HepG2 (cell line): ENCODE measurements at regions not wholly inside any gene's neighbourhood (a gene's known extent, or its start where the extent isn't known, plus 50 kb on each side); places are given as distances from the start of the nearest gene placed in this dataset.

Experiments used
- ATAC-seq: fragments of 200-7000 bp; cut with Tn5 transposase; 3 replicates; pipeline ENCODE4 v1.9.1; 2020; ENCODE audit warnings: mild to moderate bottlenecking, moderate library complexity
- BruUV-seq: library from RNA; stranded (reverse); fragments of 400-500 nt; replicated peaks from 2 replicates; lab custom pipeline; 2021; lab: Mats Ljungman, UMichigan
- CTCF ChIA-PET: fragments of 300-600 bp; formaldehyde crosslinking; extraction: SDS; loops from one replicate; lab custom pipeline; 2021; ENCODE audit warnings: low total read pairs, inconsistent platforms, low intra/inter-chr PET ratio; lab: Yijun Ruan, JAX
- POLR2A ChIA-PET: fragments of 350-600 bp; sonication (Branson Sonifier 250); formaldehyde crosslinking; loops from one replicate; lab custom pipeline; 2020; ENCODE audit warnings: antibody characterized with exemption, inconsistent platforms; lab: Yijun Ruan, JAX
- DNase-seq: peaks from one replicate; pipeline ENCODE4 v3.0.0-alpha.2; 2015; ENCODE audit warnings: low spot score
- FAIRE-seq: peaks from 3 replicates; lab custom pipeline; 2011; peaks lifted over from hg19 to GRCh38; lab: Jason Lieb, UNC
- H2AFZ ChIP-seq: one replicate; pipeline ENCODE4 v1.6.1; 2011; ENCODE audit warnings: low read length, inconsistent platforms
- H3K27ac ChIP-seq: fragments of 300-600 bp; 3 replicates; pipeline ENCODE4 v1.8.0; 2011; ENCODE audit warnings: mixed run types, mild to moderate bottlenecking, mixed read lengths, low read length, inconsistent platforms; ENCODE audit not compliant: insufficient read depth; ENCODE audit errors: extremely low read length
- H3K27me3 ChIP-seq, 2 experiments: fragments of 200-600 bp in 1 of 2; 2 replicates in 1 of 2; 3 replicates in 1 of 2; pipeline versions ENCODE4 v1.6.0 to v1.8.0; 2011; ENCODE audit warnings: low read length in 2 of 2, mild to moderate bottlenecking in 2 of 2, moderate library complexity in 2 of 2, inconsistent platforms in 1 of 2; ENCODE audit not compliant: insufficient read depth in 2 of 2, control insufficient read depth in 1 of 2
- H3K36me3 ChIP-seq, 2 experiments: fragments of 200-600 bp in 1 of 2; replicated peaks in 1 of 2; 2 replicates in 1 of 2; 3 replicates in 1 of 2; pipeline versions ENCODE4 v1.5.1 to v1.8.0; 2011; ENCODE audit warnings: low read length in 2 of 2, inconsistent platforms in 1 of 2; ENCODE audit not compliant: insufficient read depth in 2 of 2, control insufficient read depth in 1 of 2
- H3K4me1 ChIP-seq: 2 replicates; pipeline ENCODE4 v1.5.1; 2012; ENCODE audit warnings: low read length, inconsistent platforms; ENCODE audit not compliant: insufficient read depth
- H3K4me2 ChIP-seq: 2 replicates; pipeline ENCODE4 v1.6.0; 2011; ENCODE audit warnings: low read depth, low read length, inconsistent platforms
- H3K4me3 ChIP-seq, 3 experiments: fragments of 200-600 bp in 1 of 3; sonication (generic), shearing (Covaris generic) in 1 of 3; replicated peaks in 1 of 3; 2 replicates each; pipeline ENCODE4 v1.5.1; 2011 to 2016; ENCODE audit warnings: low read length in 3 of 3, inconsistent platforms in 2 of 3, low read depth in 2 of 3, mild to moderate bottlenecking in 2 of 3, control low read depth in 1 of 3, mixed read lengths in 1 of 3; ENCODE audit not compliant: insufficient read depth in 1 of 3
- H3K79me2 ChIP-seq: one replicate; pipeline ENCODE4 v1.6.1; 2011; ENCODE audit warnings: low read length, inconsistent platforms; ENCODE audit not compliant: insufficient read depth
- H3K9ac ChIP-seq: 2 replicates; pipeline ENCODE4 v1.6.0; 2011; ENCODE audit warnings: mild to moderate bottlenecking, low read depth, low read length, inconsistent platforms; ENCODE audit not compliant: insufficient read depth
- H3K9me3 ChIP-seq: 2 replicates; pipeline ENCODE4 v1.5.1; 2012; ENCODE audit warnings: mild to moderate bottlenecking, low read length
- H4K20me1 ChIP-seq: 2 replicates; pipeline ENCODE4 v1.6.0; 2011; ENCODE audit warnings: inconsistent platforms, mild to moderate bottlenecking, low read length, moderate library complexity; ENCODE audit not compliant: insufficient read depth
- BORCS8-MEF2B ChIP-seq: sonication (generic); formaldehyde crosslinking; IDR thresholded peaks from 2 replicates; pipeline ENCODE4 v1.8.0; 2022; ENCODE audit warnings: mild to moderate bottlenecking, missing genetic modification reagents
- FOXA3 ChIP-seq: IDR thresholded peaks from 2 replicates; pipeline ENCODE4 v1.6.1; 2016; ENCODE audit warnings: missing genetic modification reagents, missing compliant biosample characterization
- KLF11 ChIP-seq: IDR thresholded peaks from 2 replicates; pipeline ENCODE4 v1.6.1; 2016; ENCODE audit warnings: missing compliant biosample characterization
- KMT2A ChIP-seq: sonication (generic); formaldehyde crosslinking; IDR thresholded peaks from 2 replicates; pipeline ENCODE4 v1.4.0; 2020; ENCODE audit warnings: missing genetic modification reagents
- MIXL1 ChIP-seq: IDR thresholded peaks from 2 replicates; pipeline ENCODE4 v1.6.1; 2016
- NFE2 ChIP-seq: sonication (generic); formaldehyde crosslinking; IDR thresholded peaks from 2 replicates; pipeline ENCODE4 v1.4.0; 2020; ENCODE audit warnings: missing genetic modification reagents
- NR2F6 ChIP-seq, 2 experiments: IDR thresholded peaks; 2 replicates each; pipeline ENCODE4 v1.6.1; 2016; ENCODE audit warnings: antibody characterized with exemption in 1 of 2, mild to moderate bottlenecking in 1 of 2
- SMC3 ChIP-seq: IDR thresholded peaks from 2 replicates; pipeline ENCODE4 v1.6.1; 2011; ENCODE audit warnings: low read length, improper control_type of control experiment
- TCF7L2 ChIP-seq: IDR thresholded peaks from 2 replicates; pipeline ENCODE4 v1.6.1; 2011; ENCODE audit warnings: mild to moderate bottlenecking, low read depth, low read length, moderate library complexity
- TOE1 ChIP-seq: sonication (generic); formaldehyde crosslinking; IDR thresholded peaks from 2 replicates; pipeline ENCODE4 v1.4.0; 2020; ENCODE audit warnings: mild to moderate bottlenecking, missing genetic modification reagents
- ZFP36 ChIP-seq: fragments of 150-350 bp; IDR thresholded peaks from 2 replicates; pipeline ENCODE4 v1.6.1; 2018; ENCODE audit warnings: borderline replicate concordance, low read length, low read depth; ENCODE audit not compliant: partially characterized antibody
- ZNF225 ChIP-seq: sonication (generic); formaldehyde crosslinking; IDR thresholded peaks from 2 replicates; pipeline ENCODE4 v1.4.0; 2020; ENCODE audit warnings: mild to moderate bottlenecking, missing genetic modification reagents
- ZNF335 ChIP-seq: sonication (generic); formaldehyde crosslinking; IDR thresholded peaks from 2 replicates; pipeline ENCODE4 v1.4.0; 2020; ENCODE audit warnings: missing genetic modification reagents
- ZNF350 ChIP-seq: sonication (generic); formaldehyde crosslinking; IDR thresholded peaks from 2 replicates; pipeline ENCODE4 v1.4.0; 2020; ENCODE audit warnings: mild to moderate bottlenecking, low read depth, missing genetic modification reagents, borderline replicate concordance
- ZNF552 ChIP-seq: sonication (generic); formaldehyde crosslinking; IDR thresholded peaks from 2 replicates; pipeline ENCODE4 v1.9.0; 2022; ENCODE audit warnings: missing genetic modification reagents, mild to moderate bottlenecking, borderline replicate concordance
- ZNF775 ChIP-seq: sonication (generic); formaldehyde crosslinking; IDR thresholded peaks from 2 replicates; pipeline ENCODE4 v1.4.0; 2020; ENCODE audit warnings: missing genetic modification reagents, mild to moderate bottlenecking, moderate library complexity, borderline replicate concordance
- ZNF879 ChIP-seq: sonication (generic); formaldehyde crosslinking; IDR thresholded peaks from 2 replicates; pipeline ENCODE4 v1.8.1; 2023; ENCODE audit warnings: missing genetic modification reagents
- WGBS: methylation state at CpG from one replicate; pipeline ENCODE4 v1.1.6; 2017; ENCODE audit warnings: low lambda C conversion rate; 5-methylcytosine and 5-hydroxymethylcytosine counted together
- in situ Hi-C: cut with HindIII; loops from 2 replicates; pipeline ENCODE4 v1.10.0; 2017; ENCODE audit warnings: low pct_unique_long_range_greater_than_20kb; ENCODE audit not compliant: extremely low pct_ligation_motif_present
- intact Hi-C: fragments of 100-400 bp; cut with micrococcal nuclease; formaldehyde crosslinking; loops from one replicate; pipeline ENCODE4 v1.10.0; 2022; ENCODE audit not compliant: unreplicated experiment
- TF ChIP-seq, protein P1 (sequence below): sonication (generic); formaldehyde crosslinking; IDR thresholded peaks from 2 replicates; pipeline ENCODE4 v1.5.1; 2020; ENCODE audit warnings: mild to moderate bottlenecking, missing genetic modification reagents, borderline replicate concordance
- TF ChIP-seq, protein P2 (sequence below): sonication (generic); formaldehyde crosslinking; IDR thresholded peaks from 2 replicates; pipeline ENCODE4 v1.4.0; 2020; ENCODE audit warnings: missing genetic modification reagents, borderline replicate concordance
- TF ChIP-seq, protein P3 (sequence below): sonication (generic); formaldehyde crosslinking; IDR thresholded peaks from 2 replicates; pipeline ENCODE4 v1.4.0; 2020; ENCODE audit warnings: missing genetic modification reagents

DNA sequence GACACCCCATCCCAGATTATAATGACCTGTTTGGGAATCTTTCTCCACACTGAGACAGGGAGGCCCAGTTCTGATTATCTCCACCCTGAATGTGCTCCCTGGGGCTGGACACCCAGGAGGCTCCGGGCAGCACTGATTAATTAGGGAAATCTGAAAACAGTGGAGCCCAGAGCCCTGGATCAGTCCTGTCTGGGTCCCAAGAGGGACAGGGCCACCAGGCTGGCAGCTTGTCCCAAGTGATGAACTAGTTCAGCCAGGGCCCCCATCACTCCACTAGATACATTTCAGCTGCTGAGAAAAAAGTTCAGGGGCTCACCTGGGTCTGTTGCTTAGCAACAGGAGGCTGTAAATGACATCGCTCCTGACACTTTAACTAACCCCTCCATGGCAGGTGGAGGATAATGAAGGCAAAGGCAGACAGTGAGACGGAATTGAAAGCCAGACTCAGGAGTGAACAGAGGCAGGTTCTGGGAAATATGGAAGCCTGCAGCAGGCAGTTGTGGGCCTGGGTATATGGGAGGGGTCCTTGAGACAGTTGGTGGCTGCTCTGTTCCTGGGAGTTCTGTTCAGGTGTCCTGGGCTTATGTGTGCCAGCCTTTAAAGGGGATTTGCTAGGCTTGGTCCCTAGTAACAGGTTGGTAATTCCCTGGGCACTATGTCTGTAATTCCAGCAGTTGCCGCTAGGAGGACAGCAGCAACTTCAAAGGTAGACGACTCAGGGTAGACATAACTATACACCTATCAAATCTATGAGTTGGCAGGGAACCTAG is 78.3 kb upstream of the CTNNBL1 start:
- no peak overlapping the region for H2AFZ ChIP-seq
- CTCF ChIA-PET, result no interaction called here
- in situ Hi-C loops, result no loop called here
- no peaks in the 10 kb centered on the region for H4K20me1 ChIP-seq
- FAIRE-seq (peak; percentile 98), ATAC-seq (peak; percentile 93), DNase-seq (peak; percentile 62)
- H3K4me2 ChIP-seq, result no peak overlapping the region
- no peaks in the 10 kb centered on the region for H3K36me3 ChIP-seq
- H3K9ac ChIP-seq, result no peak overlapping the region
- peaks cover 4% of the 10 kb centered on the region for H3K4me1 ChIP-seq
- H3K4me3 ChIP-seq, result no peak overlapping the region
- POLR2A ChIA-PET, result no interaction called here
- no peak overlapping the region for H3K27ac ChIP-seq
- intact Hi-C loops, result no loop called here
- no peaks in the 10 kb centered on the region for H3K9me3 ChIP-seq
- WGBS, result 14% methylated on average over 5 of the region's 5 CpGs
- peaks cover 0 to 7% of the 10 kb centered on the region in 2 experiments; a peak in 2 of 5 replicates for H3K27me3 ChIP-seq
- H3K79me2 ChIP-seq, result no peaks in the 10 kb centered on the region
- no TSS peak for BruUV-seq
- TF ChIP-seq KLF11 (CRISPR knock-in tag) (no peak), ZNF775 (CRISPR knock-in tag) (no peak), ZNF879 (no peak), NR2F6 (IDR thresholded peaks at IDR 0.05) (no peak), NR2F6 (CRISPR knock-in tag; IDR thresholded peaks at IDR 0.05) (0 out of 2 replicates have a peak, but pooled peaks have one; percentile 12), TOE1 (CRISPR knock-in tag) (no peak), ZFP36 (no peak), ZNF335 (no peak), ZNF350 (CRISPR knock-in tag) (no peak), ZNF552 (CRISPR knock-in tag) (no peak), MIXL1 (CRISPR knock-in tag) (peak; percentile 50; the same call in 1 of the 2 replicates), SMC3 (peak; percentile 75), BORCS8-MEF2B (CRISPR knock-in tag) (no peak), TCF7L2 (no peak), FOXA3 (0 out of 2 replicates have a peak, but pooled peaks have one; percentile 14), ZNF225 (CRISPR knock-in tag) (no peak), NFE2 (CRISPR knock-in tag) (0 out of 2 replicates have a peak, but pooled peaks have one; percentile 18), KMT2A (CRISPR knock-in tag) (0 out of 2 replicates have a peak, but pooled peaks have one; percentile 42)
- TF ChIP-seq, protein P1, sequence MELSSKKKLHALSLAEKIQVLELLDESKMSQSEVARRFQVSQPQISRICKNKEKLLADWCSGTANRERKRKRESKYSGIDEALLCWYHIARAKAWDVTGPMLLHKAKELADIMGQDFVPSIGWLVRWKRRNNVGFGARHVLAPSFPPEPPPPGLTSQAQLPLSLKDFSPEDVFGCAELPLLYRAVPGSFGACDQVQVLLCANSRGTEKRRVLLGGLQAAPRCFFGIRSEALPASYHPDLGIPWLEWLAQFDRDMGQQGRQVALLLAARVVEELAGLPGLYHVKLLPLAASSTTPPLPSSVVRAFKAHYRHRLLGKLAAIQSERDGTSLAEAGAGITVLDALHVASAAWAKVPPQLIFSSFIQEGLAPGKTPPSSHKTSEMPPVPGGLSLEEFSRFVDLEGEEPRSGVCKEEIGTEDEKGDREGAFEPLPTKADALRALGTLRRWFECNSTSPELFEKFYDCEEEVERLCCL (CRISPR knock-in tag), result no peak
- TF ChIP-seq, protein P2, sequence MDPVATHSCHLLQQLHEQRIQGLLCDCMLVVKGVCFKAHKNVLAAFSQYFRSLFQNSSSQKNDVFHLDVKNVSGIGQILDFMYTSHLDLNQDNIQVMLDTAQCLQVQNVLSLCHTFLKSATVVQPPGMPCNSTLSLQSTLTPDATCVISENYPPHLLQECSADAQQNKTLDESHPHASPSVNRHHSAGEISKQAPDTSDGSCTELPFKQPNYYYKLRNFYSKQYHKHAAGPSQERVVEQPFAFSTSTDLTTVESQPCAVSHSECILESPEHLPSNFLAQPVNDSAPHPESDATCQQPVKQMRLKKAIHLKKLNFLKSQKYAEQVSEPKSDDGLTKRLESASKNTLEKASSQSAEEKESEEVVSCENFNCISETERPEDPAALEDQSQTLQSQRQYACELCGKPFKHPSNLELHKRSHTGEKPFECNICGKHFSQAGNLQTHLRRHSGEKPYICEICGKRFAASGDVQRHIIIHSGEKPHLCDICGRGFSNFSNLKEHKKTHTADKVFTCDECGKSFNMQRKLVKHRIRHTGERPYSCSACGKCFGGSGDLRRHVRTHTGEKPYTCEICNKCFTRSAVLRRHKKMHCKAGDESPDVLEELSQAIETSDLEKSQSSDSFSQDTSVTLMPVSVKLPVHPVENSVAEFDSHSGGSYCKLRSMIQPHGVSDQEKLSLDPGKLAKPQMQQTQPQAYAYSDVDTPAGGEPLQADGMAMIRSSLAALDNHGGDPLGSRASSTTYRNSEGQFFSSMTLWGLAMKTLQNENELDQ (CRISPR knock-in tag), result no peak
- TF ChIP-seq, protein P3, sequence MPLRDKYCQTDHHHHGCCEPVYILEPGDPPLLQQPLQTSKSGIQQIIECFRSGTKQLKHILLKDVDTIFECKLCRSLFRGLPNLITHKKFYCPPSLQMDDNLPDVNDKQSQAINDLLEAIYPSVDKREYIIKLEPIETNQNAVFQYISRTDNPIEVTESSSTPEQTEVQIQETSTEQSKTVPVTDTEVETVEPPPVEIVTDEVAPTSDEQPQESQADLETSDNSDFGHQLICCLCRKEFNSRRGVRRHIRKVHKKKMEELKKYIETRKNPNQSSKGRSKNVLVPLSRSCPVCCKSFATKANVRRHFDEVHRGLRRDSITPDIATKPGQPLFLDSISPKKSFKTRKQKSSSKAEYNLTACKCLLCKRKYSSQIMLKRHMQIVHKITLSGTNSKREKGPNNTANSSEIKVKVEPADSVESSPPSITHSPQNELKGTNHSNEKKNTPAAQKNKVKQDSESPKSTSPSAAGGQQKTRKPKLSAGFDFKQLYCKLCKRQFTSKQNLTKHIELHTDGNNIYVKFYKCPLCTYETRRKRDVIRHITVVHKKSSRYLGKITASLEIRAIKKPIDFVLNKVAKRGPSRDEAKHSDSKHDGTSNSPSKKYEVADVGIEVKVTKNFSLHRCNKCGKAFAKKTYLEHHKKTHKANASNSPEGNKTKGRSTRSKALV, result no peak
